Calu3 (cell line): ENCODE measurements at regions not wholly inside any gene's neighbourhood (a gene's known extent, or its start where the extent isn't known, plus 50 kb on each side); places are given as distances from the start of the nearest gene placed in this dataset.

Source experiments
- BruUV-seq: library from RNA; stranded (reverse); fragments of 400-500 nt; replicated peaks from 2 replicates; lab custom pipeline; 2021; lab: Mats Ljungman, UMichigan
- CTCF ChIA-PET: fragments of 300-600 bp; sonication (Branson Sonifier 250); formaldehyde crosslinking; loops from one replicate; lab custom pipeline; 2022; ENCODE audit warnings: antibody characterized with exemption; lab: Charles Lee
- DNase-seq: peaks from one replicate; pipeline ENCODE4 v3.0.0; 2022
- H3K27ac Mint-ChIP-seq: one replicate; pipeline ENCODE4 v1.8.0; 2022; ENCODE audit warnings: mixed read lengths; ENCODE audit not compliant: unreplicated experiment
- H3K27me3 Mint-ChIP-seq: one replicate; pipeline ENCODE4 v1.8.0; 2022; ENCODE audit warnings: mixed read lengths; ENCODE audit not compliant: unreplicated experiment
- H3K36me3 Mint-ChIP-seq: one replicate; pipeline ENCODE4 v1.8.0; 2022; ENCODE audit warnings: mild to moderate bottlenecking, moderate library complexity, mixed read lengths; ENCODE audit not compliant: insufficient read depth, unreplicated experiment
- H3K4me1 Mint-ChIP-seq: one replicate; pipeline ENCODE4 v1.8.0; 2022; ENCODE audit warnings: mild to moderate bottlenecking, low read depth, mixed read lengths; ENCODE audit not compliant: unreplicated experiment
- H3K4me3 Mint-ChIP-seq: one replicate; pipeline ENCODE4 v1.8.0; 2022; ENCODE audit warnings: mild to moderate bottlenecking, low read depth, moderate library complexity, mixed read lengths; ENCODE audit not compliant: unreplicated experiment
- H3K9me3 Mint-ChIP-seq: one replicate; pipeline ENCODE4 v1.8.0; 2022; ENCODE audit warnings: low read depth, mixed read lengths; ENCODE audit not compliant: unreplicated experiment
- CTCF ChIP-seq: fragments of 200-600 bp; IDR thresholded peaks from one replicate; pipeline ENCODE4 v1.8.0; 2022; ENCODE audit warnings: antibody characterized with exemption; ENCODE audit not compliant: unreplicated experiment
- intact Hi-C: fragments of 100-400 bp; cut with micrococcal nuclease; formaldehyde crosslinking; loops from one replicate; pipeline ENCODE4 v1.10.0; 2022; ENCODE audit not compliant: unreplicated experiment

GRCh38 chr13:65057986-65058385 lies 2172.2 kb downstream of the PCDH9 start:
- intact Hi-C loops: no loop called here
- TF ChIP-seq CTCF: no peak
- no peak for DNase-seq
- CTCF ChIA-PET: no interaction called here
- H3K4me3 Mint-ChIP-seq: no peak overlapping the region
- no TSS peak for BruUV-seq
- no peaks in the 10 kb centered on the region for H3K27me3 Mint-ChIP-seq
- H3K9me3 Mint-ChIP-seq: no peaks in the 10 kb centered on the region
- no peak overlapping the region for H3K27ac Mint-ChIP-seq
- H3K4me1 Mint-ChIP-seq: no peaks in the 10 kb centered on the region
- no peaks in the 10 kb centered on the region for H3K36me3 Mint-ChIP-seq

- no peak for DNase-seq
- CTCF ChIA-PET: no interaction called here
- no peak for TF ChIP-seq CTCF
- H3K36me3 Mint-ChIP-seq: no peaks in the 10 kb centered on the region
- no TSS peak for BruUV-seq
- no peak overlapping the region for H3K27ac Mint-ChIP-seq
- H3K4me3 Mint-ChIP-seq: no peak overlapping the region
- intact Hi-C loops: no loop called here
- H3K9me3 Mint-ChIP-seq: no peaks in the 10 kb centered on the region
- no peaks in the 10 kb centered on the region for H3K27me3 Mint-ChIP-seq
- H3K4me1 Mint-ChIP-seq: no peaks in the 10 kb centered on the region
Measured at GRCh38 chr13:65054277-65054676, 2175.9 kb downstream of the PCDH9 start.

GRCh38 chr13:65036999-65037398 lies 2193.1 kb downstream of the PCDH9 start:
- no peak for TF ChIP-seq CTCF
- no peaks in the 10 kb centered on the region for H3K9me3 Mint-ChIP-seq
- CTCF ChIA-PET: no interaction called here
- DNase-seq: no peak
- no peaks in the 10 kb centered on the region for H3K4me1 Mint-ChIP-seq
- H3K27ac Mint-ChIP-seq: no peak overlapping the region
- BruUV-seq: no TSS peak
- H3K27me3 Mint-ChIP-seq: no peaks in the 10 kb centered on the region
- H3K36me3 Mint-ChIP-seq: no peaks in the 10 kb centered on the region
- intact Hi-C loops: no loop called here
- no peak overlapping the region for H3K4me3 Mint-ChIP-seq

- H3K27ac Mint-ChIP-seq: no peak overlapping the region
- no peak overlapping the region for H3K4me3 Mint-ChIP-seq
- no peak for DNase-seq
- no TSS peak for BruUV-seq
- CTCF ChIA-PET: no interaction called here
- no peaks in the 10 kb centered on the region for H3K36me3 Mint-ChIP-seq
- TF ChIP-seq CTCF: no peak
- no peaks in the 10 kb centered on the region for H3K27me3 Mint-ChIP-seq
- no peaks in the 10 kb centered on the region for H3K9me3 Mint-ChIP-seq
- no peaks in the 10 kb centered on the region for H3K4me1 Mint-ChIP-seq
- intact Hi-C loops: no loop called here
Measured at GRCh38 chr13:65035302-65035701, 2194.8 kb downstream of the PCDH9 start.
